ENCODE measurements at regions not wholly inside any gene's neighbourhood (a gene's known extent, or its start where the extent isn't known, plus 50 kb on each side); places are given as distances from the start of the nearest gene placed in this dataset.
"Not testable (repeated sequence)": the region's sequence is repeated elsewhere in the genome, so short reads cannot be mapped to it uniquely, and the experiment has no call there.

GRCh38 chr11:38530226-38530625, 1932.2 kb upstream of the RAG2 start:
- in situ Hi-C loops (cut with MboI; ENCODE audit: low pct_unique_long_range_greater_than_20kb, low sequenced_read_pairs, unreplicated experiment), result no loop called here
- DNase-seq (ENCODE audit: low spot score), result no peak
- TF ChIP-seq, protein P1, sequence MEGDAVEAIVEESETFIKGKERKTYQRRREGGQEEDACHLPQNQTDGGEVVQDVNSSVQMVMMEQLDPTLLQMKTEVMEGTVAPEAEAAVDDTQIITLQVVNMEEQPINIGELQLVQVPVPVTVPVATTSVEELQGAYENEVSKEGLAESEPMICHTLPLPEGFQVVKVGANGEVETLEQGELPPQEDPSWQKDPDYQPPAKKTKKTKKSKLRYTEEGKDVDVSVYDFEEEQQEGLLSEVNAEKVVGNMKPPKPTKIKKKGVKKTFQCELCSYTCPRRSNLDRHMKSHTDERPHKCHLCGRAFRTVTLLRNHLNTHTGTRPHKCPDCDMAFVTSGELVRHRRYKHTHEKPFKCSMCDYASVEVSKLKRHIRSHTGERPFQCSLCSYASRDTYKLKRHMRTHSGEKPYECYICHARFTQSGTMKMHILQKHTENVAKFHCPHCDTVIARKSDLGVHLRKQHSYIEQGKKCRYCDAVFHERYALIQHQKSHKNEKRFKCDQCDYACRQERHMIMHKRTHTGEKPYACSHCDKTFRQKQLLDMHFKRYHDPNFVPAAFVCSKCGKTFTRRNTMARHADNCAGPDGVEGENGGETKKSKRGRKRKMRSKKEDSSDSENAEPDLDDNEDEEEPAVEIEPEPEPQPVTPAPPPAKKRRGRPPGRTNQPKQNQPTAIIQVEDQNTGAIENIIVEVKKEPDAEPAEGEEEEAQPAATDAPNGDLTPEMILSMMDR (IDR thresholded peaks at IDR 0.05; ENCODE audit: extremely low read depth, insufficient read depth, missing control alignments), result no peak

- in situ Hi-C loops (cut with MboI; ENCODE audit: low pct_unique_long_range_greater_than_20kb, low sequenced_read_pairs, unreplicated experiment), result no loop called here
- TF ChIP-seq, protein P1 (IDR thresholded peaks at IDR 0.05; ENCODE audit: extremely low read depth, insufficient read depth, missing control alignments), result no peak
- no peak for DNase-seq (ENCODE audit: low spot score)
Observed at GRCh38 chr11:38524945-38525344, 1926.9 kb upstream of the RAG2 start.

- TF ChIP-seq, protein P1 (IDR thresholded peaks at IDR 0.05; ENCODE audit: extremely low read depth, insufficient read depth, missing control alignments), result no peak
- no peak for DNase-seq (ENCODE audit: low spot score)
- in situ Hi-C loops (cut with MboI; ENCODE audit: low pct_unique_long_range_greater_than_20kb, low sequenced_read_pairs, unreplicated experiment), result no loop called here
Observed at GRCh38 chr11:38517991-38518390, 1920.0 kb upstream of the RAG2 start.

DNA sequence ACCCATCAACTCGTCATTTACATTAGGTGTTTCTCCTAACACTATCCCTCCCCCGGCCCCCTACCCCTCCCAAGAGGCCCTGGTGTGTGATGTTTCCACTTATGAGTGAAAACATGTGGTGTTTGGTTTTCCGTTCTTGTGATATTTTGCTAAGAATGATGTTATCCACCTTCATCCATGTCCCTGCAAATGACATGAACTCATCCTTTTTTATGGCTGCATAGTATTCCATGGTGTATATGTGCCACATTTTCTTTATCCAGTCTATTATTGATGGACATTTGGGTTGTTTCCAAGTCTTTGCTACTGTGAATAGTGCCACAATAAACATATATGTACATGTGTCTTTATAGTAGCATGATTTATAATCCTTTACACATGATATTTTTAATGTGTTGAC, 1914.8 kb upstream of the RAG2 start:
- DNase-seq (ENCODE audit: low spot score); in situ Hi-C loops (cut with MboI; ENCODE audit: low pct_unique_long_range_greater_than_20kb, low sequenced_read_pairs, unreplicated experiment): not testable (repeated sequence)

DNA sequence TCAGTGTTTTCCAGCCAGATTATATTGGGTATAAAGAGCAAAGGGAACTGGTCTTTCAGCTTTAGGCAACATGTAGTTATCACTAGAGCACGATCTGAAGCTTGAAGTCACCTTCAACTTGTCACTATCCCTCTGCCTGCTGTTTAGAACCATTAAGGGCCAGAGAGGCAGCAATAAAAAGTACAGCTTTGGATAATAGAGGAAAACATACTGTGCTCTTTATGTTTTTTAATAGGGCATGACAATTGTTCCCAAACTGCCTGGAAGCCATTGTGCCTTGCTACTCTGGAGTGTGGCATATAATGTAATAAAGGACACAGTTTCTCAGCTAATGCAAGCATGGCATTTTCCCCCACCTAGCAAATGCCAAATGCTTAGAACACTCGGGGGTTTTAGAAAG, 1912.0 kb upstream of the RAG2 start:
- no peak for DNase-seq (ENCODE audit: low spot score)
- TF ChIP-seq, protein P1 (IDR thresholded peaks at IDR 0.05; ENCODE audit: extremely low read depth, insufficient read depth, missing control alignments), result no peak
- in situ Hi-C loops (cut with MboI; ENCODE audit: low pct_unique_long_range_greater_than_20kb, low sequenced_read_pairs, unreplicated experiment), result no loop called here

- no peak for DNase-seq (ENCODE audit: low spot score)
- TF ChIP-seq, protein P1 (IDR thresholded peaks at IDR 0.05; ENCODE audit: extremely low read depth, insufficient read depth, missing control alignments), result no peak
Observed at GRCh38 chr11:38503876-38504275, 1905.8 kb upstream of the RAG2 start.

DNA sequence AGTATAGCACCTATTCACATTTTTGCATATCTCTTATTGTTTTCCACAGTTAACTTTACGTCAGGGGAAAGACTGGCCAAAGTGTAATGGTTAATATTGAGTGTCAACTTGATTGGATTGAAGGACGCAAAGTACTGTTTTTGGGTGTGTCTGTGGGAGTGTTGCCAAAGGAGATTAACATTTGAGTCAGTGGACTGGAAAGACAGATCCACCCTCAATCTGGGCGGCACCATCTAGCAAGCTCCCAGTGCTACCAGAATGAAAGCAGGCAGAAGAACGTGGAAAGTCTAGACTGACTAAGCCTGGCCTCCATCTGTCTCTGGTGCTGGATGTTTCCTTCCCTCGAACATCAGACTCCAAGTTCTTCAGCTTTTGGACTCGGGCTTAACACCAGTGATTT, 1900.7 kb upstream of the RAG2 start:
- no peak for DNase-seq (ENCODE audit: low spot score)
- in situ Hi-C loops (cut with MboI; ENCODE audit: low pct_unique_long_range_greater_than_20kb, low sequenced_read_pairs, unreplicated experiment), result no loop called here
- TF ChIP-seq, protein P1 (IDR thresholded peaks at IDR 0.05; ENCODE audit: extremely low read depth, insufficient read depth, missing control alignments), result no peak

More at GRCh38 chr11:38503876-38504275, 1905.8 kb upstream of the RAG2 start:
- in situ Hi-C loops (cut with MboI; ENCODE audit: low pct_unique_long_range_greater_than_20kb, low sequenced_read_pairs, unreplicated experiment), result no loop called here
